IMR-90 (cell line): ENCODE measurements at regions not wholly inside any gene's neighbourhood (a gene's known extent, or its start where the extent isn't known, plus 50 kb on each side); places are given as distances from the start of the nearest gene placed in this dataset.

Source experiments
- ATAC-seq: fragments of 200-7000 bp; cut with Tn5 transposase; 2 replicates; pipeline ENCODE4 v1.9.1; 2020; ENCODE audit warnings: low read depth, mild to moderate bottlenecking, moderate library complexity
- BruUV-seq: library from RNA; stranded (reverse); fragments of 400-500 nt; replicated peaks from 2 replicates; lab custom pipeline; 2021; lab: Mats Ljungman, UMichigan
- CTCF ChIA-PET: fragments of 300-600 bp; formaldehyde crosslinking; extraction: SDS; loops from one replicate; lab custom pipeline; 2021; ENCODE audit warnings: antibody characterized with exemption; lab: Yijun Ruan, JAX
- POLR2A ChIA-PET: fragments of 300-600 bp; sonication (Branson Sonifier 250); formaldehyde crosslinking; loops from one replicate; lab custom pipeline; 2022; ENCODE audit warnings: antibody characterized with exemption; ENCODE audit not compliant: unreplicated experiment; lab: Charles Lee
- DNase-seq: peaks from one replicate; pipeline ENCODE4 v3.0.0; 2013
- H2AFZ ChIP-seq: replicated peaks from 2 replicates; pipeline ENCODE3; 2013; ENCODE audit warnings: low read length, mild to moderate bottlenecking; ENCODE audit not compliant: poor library complexity
- H2AK5ac ChIP-seq: 2 replicates; pipeline ENCODE4 v1.6.1; 2013; ENCODE audit warnings: low read depth, low read length, inconsistent platforms
- H2AK9ac ChIP-seq: replicated peaks from 2 replicates; pipeline ENCODE3; 2013; ENCODE audit warnings: mild to moderate bottlenecking, low read depth, low read length, moderate library complexity; ENCODE audit not compliant: poor library complexity
- H2BK120ac ChIP-seq: 2 replicates; pipeline ENCODE4 v1.6.1; 2013; ENCODE audit warnings: low read depth, low read length, inconsistent platforms
- H2BK15ac ChIP-seq: 3 replicates; pipeline ENCODE4 v1.6.1; 2013; ENCODE audit warnings: low read depth, low read length, inconsistent platforms
- H2BK20ac ChIP-seq: 2 replicates; pipeline ENCODE4 v1.6.1; 2013; ENCODE audit warnings: low read depth, mild to moderate bottlenecking, inconsistent platforms, low read length, moderate library complexity
- H2BK5ac ChIP-seq: 2 replicates; pipeline ENCODE4 v1.6.1; 2013; ENCODE audit warnings: mild to moderate bottlenecking, low read depth, low read length, inconsistent platforms; ENCODE audit not compliant: poor library complexity, severe bottlenecking
- H3K14ac ChIP-seq: replicated peaks from 2 replicates; pipeline ENCODE4 v1.6.1; 2013; ENCODE audit warnings: low read depth, low read length, inconsistent platforms
- H3K18ac ChIP-seq: 2 replicates; pipeline ENCODE4 v1.6.1; 2013; ENCODE audit warnings: low read depth, low read length, control low read depth
- H3K23ac ChIP-seq: 2 replicates; pipeline ENCODE4 v1.6.1; 2013; ENCODE audit warnings: low read depth, low read length, inconsistent platforms
- H3K27ac ChIP-seq: 2 replicates; pipeline ENCODE4 v1.5.1; 2013; ENCODE audit warnings: mild to moderate bottlenecking, control low read depth, low read length; ENCODE audit not compliant: insufficient read depth
- H3K27me3 ChIP-seq: 2 replicates; pipeline ENCODE4 v1.6.1; 2013; ENCODE audit warnings: low read length; ENCODE audit not compliant: control insufficient read depth, insufficient read depth
- H3K36me3 ChIP-seq: 2 replicates; pipeline ENCODE4 v1.6.1; 2013; ENCODE audit warnings: low read length, mixed read lengths; ENCODE audit not compliant: control insufficient read depth, insufficient read depth
- H3K4ac ChIP-seq: 2 replicates; pipeline ENCODE4 v1.6.1; 2013; ENCODE audit warnings: low read depth, low read length, inconsistent platforms
- H3K4me1 ChIP-seq: 2 replicates; pipeline ENCODE4 v1.6.1; 2013; ENCODE audit warnings: low read length, mixed read lengths; ENCODE audit not compliant: control insufficient read depth, insufficient read depth
- H3K4me2 ChIP-seq: 2 replicates; pipeline ENCODE4 v1.6.1; 2013; ENCODE audit warnings: low read depth, mild to moderate bottlenecking, control low read depth, low read length, moderate library complexity
- H3K4me3 ChIP-seq: 2 replicates; pipeline ENCODE4 v1.5.1; 2013; ENCODE audit warnings: low read depth, mild to moderate bottlenecking, control low read depth, low read length, moderate library complexity; ENCODE audit not compliant: insufficient read depth
- H3K56ac ChIP-seq: 2 replicates; pipeline ENCODE4 v1.6.1; 2013; ENCODE audit warnings: low read length, inconsistent platforms; ENCODE audit not compliant: insufficient read depth; ENCODE audit errors: extremely low read depth
- H3K79me1 ChIP-seq, 2 experiments: 2 replicates each; pipeline ENCODE4 v1.6.1; 2013; ENCODE audit warnings: low read length in 2 of 2, inconsistent platforms in 1 of 2, low read depth in 1 of 2
- H3K9ac ChIP-seq: 2 replicates; pipeline ENCODE4 v1.6.1; 2013; ENCODE audit warnings: low read depth, low read length, control low read depth
- H3K9me1 ChIP-seq: 2 replicates; pipeline ENCODE4 v1.6.1; 2013; ENCODE audit warnings: low read length, inconsistent platforms; ENCODE audit not compliant: insufficient read depth
- H3K9me3 ChIP-seq: 2 replicates; pipeline ENCODE4 v1.6.1; 2013; ENCODE audit warnings: low read length; ENCODE audit not compliant: control insufficient read depth, insufficient read depth
- H4K20me1 ChIP-seq: 2 replicates; pipeline ENCODE4 v1.6.1; 2013; ENCODE audit warnings: low read length, inconsistent platforms; ENCODE audit not compliant: insufficient read depth
- H4K5ac ChIP-seq: 2 replicates; pipeline ENCODE4 v1.6.1; 2013; ENCODE audit warnings: mild to moderate bottlenecking, low read depth, low read length, control low read depth
- H4K8ac ChIP-seq, 2 experiments: 2 replicates each; pipeline ENCODE4 v1.6.1; 2013; ENCODE audit warnings: low read depth in 2 of 2, low read length in 2 of 2, control low read depth in 1 of 2, inconsistent platforms in 1 of 2
- H4K91ac ChIP-seq: 2 replicates; pipeline ENCODE4 v1.6.1; 2013; ENCODE audit warnings: low read depth, low read length, inconsistent platforms; ENCODE audit not compliant: insufficient read depth
- BHLHE40 ChIP-seq: fragments of 150-350 bp; IDR thresholded peaks from 2 replicates; pipeline ENCODE4 v1.6.1; 2016; ENCODE audit warnings: mild to moderate bottlenecking, low read depth, low read length
- CEBPB ChIP-seq: IDR thresholded peaks from 2 replicates; pipeline ENCODE4 v1.6.1; 2012; ENCODE audit warnings: low read depth, low read length, improper control_type of control experiment
- CHD1 ChIP-seq: IDR thresholded peaks from 2 replicates; pipeline ENCODE4 v1.6.1; 2012; ENCODE audit warnings: low read depth, low read length, improper control_type of control experiment
- FOS ChIP-seq: fragments of 150-350 bp; IDR thresholded peaks from 2 replicates; pipeline ENCODE4 v1.6.1; 2016; ENCODE audit warnings: low read depth, low read length
- MAFK ChIP-seq: IDR thresholded peaks from 2 replicates; pipeline ENCODE4 v1.6.1; 2012; ENCODE audit warnings: low read depth, low read length, improper control_type of control experiment
- MAZ ChIP-seq: IDR thresholded peaks from 2 replicates; pipeline ENCODE4 v1.6.1; 2012; ENCODE audit warnings: low read depth, mild to moderate bottlenecking, low read length, improper control_type of control experiment, moderate library complexity, borderline replicate concordance
- MXI1 ChIP-seq: IDR thresholded peaks from 2 replicates; pipeline ENCODE4 v1.6.1; 2012; ENCODE audit warnings: low read depth, mild to moderate bottlenecking, low read length, moderate library complexity, borderline replicate concordance
- NFE2L2 ChIP-seq: fragments of 150-350 bp; IDR thresholded peaks from 2 replicates; pipeline ENCODE4 v1.6.1; 2016; ENCODE audit warnings: low read depth, mild to moderate bottlenecking, low read length
- POLR2A ChIP-seq: IDR thresholded peaks from 2 replicates; pipeline ENCODE4 v1.6.1; 2012; ENCODE audit warnings: mild to moderate bottlenecking, low read depth, low read length
- RAD21 ChIP-seq: IDR thresholded peaks from 2 replicates; pipeline ENCODE4 v1.6.1; 2012; ENCODE audit warnings: low read length, improper control_type of control experiment
- RCOR1 ChIP-seq: IDR thresholded peaks from 2 replicates; pipeline ENCODE4 v1.6.1; 2012; ENCODE audit warnings: mild to moderate bottlenecking, low read length, improper control_type of control experiment; ENCODE audit not compliant: insufficient replicate concordance
- RFX5 ChIP-seq: IDR thresholded peaks from 2 replicates; pipeline ENCODE4 v1.8.0; 2012; ENCODE audit warnings: low read depth, mild to moderate bottlenecking, low read length, moderate library complexity
- SMC3 ChIP-seq: fragments of 150-350 bp; IDR thresholded peaks from 2 replicates; pipeline ENCODE4 v1.6.1; 2016; ENCODE audit warnings: low read depth, mild to moderate bottlenecking, antibody characterized with exemption, low read length, moderate library complexity
- WGBS, 2 experiments: methylation state at CpG; one replicate each; pipeline versions ENCODE4 v1.1.5 to v1.1.7; 2013; ENCODE audit warnings: missing lambda C conversion rate in 2 of 2; ENCODE audit not compliant: insufficient read length in 1 of 2; ENCODE audit errors: extremely low coverage in 2 of 2; 5-methylcytosine and 5-hydroxymethylcytosine counted together
- dilution Hi-C: fragments of 300-500 bp; cut with HindIII; formaldehyde crosslinking; loops from one replicate; pipeline ENCODE4 v1.14.3; 2018; ENCODE audit warnings: low sequenced_read_pairs; ENCODE audit not compliant: unreplicated experiment
- in situ Hi-C: fragments of 300-500 bp; cut with MboI; formaldehyde crosslinking; loops from 3 replicates; pipeline ENCODE4 v1.14.3; 2019; ENCODE audit warnings: low sequenced_read_pairs, inconsistent platforms, mixed read lengths
- intact Hi-C: fragments of 100-400 bp; cut with micrococcal nuclease; formaldehyde crosslinking; loops from 2 replicates; pipeline ENCODE4 v1.10.0; 2022
- TF ChIP-seq, protein P1 (sequence below): conservative IDR thresholded peaks from 2 replicates; pipeline ENCODE4 v1.5.1; 2012; ENCODE audit warnings: mild to moderate bottlenecking, low read depth, low read length, improper control_type of control experiment
- TF ChIP-seq, protein P2 (sequence below): fragments of 150-350 bp; IDR thresholded peaks from 2 replicates; pipeline ENCODE4 v1.6.1; 2017; ENCODE audit warnings: mild to moderate bottlenecking, antibody characterized with exemption, low read length, low read depth
- TF ChIP-seq, protein P3 (sequence below): fragments of 150-350 bp; IDR thresholded peaks from 2 replicates; pipeline ENCODE4 v1.6.1; 2016; ENCODE audit warnings: low read depth, mild to moderate bottlenecking, low read length, moderate library complexity, borderline replicate concordance

DNA sequence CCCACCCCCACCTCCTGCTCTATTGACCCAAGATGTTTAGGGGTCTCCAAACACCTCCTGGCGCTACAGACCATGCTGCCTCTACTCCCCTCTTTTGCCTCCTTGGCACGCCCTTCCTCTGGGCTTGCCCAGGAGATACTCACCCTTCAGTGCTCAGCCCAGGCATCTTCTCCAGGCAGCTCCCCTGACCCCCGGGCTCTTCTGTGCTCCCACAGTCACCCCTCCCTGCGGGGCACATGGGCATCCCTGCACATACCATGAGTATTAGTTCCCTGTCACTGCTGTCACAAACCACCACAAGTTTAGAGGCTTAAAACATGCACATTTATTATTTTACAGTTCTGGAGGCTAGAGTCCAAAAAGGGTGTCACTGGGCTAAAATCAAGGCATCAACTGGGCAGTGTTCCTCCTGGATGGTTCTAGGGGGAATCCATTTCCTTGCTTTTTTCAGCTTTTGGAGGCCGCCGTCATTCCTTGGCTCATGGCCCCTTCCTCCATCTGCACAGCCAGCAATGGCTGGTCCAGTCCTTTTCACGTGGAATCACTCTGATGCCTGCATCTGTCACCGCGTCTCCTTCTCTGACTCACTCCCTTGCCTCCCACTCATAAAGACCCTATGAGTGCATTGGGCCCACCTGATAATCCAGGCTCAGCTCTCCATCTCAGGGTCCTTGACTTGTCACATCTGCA, 230.4 kb upstream of the COPS8 start:
- Histone ChIP-seq H3K79me1 (no peaks in the 10 kb centered on the region), H2BK120ac (no peak overlapping the region), H2BK5ac (no peak overlapping the region), H3K23ac (no peak overlapping the region), H3K9me3 (no peaks in the 10 kb centered on the region), H2BK20ac (no peak overlapping the region), H3K4me2 (no peak overlapping the region), H2AFZ (no peak overlapping the region), H2BK15ac (no peak overlapping the region), H3K27me3 (peaks cover 7% of the 10 kb centered on the region; the same call in 1 of the 2 replicates), H3K56ac (no peak overlapping the region), H3K18ac (no peak overlapping the region), H3K4me1 (no peaks in the 10 kb centered on the region), H3K27ac (no peak overlapping the region), H3K14ac (no peak overlapping the region), H4K5ac (no peak overlapping the region), H3K4ac (no peak overlapping the region), H3K36me3 (no peaks in the 10 kb centered on the region), H3K4me3 (no peak overlapping the region), H4K8ac (no peak overlapping the region), H4K91ac (no peak overlapping the region), H2AK5ac (no peak overlapping the region), H2AK9ac (no peak overlapping the region), H3K9me1 (no peaks in the 10 kb centered on the region), H4K20me1 (no peaks in the 10 kb centered on the region), H3K9ac (no peak overlapping the region)
- DNase-seq (no peak), ATAC-seq (no peak)
- no peak for TF ChIP-seq CHD1
- TF ChIP-seq CEBPB = no peak
- no peak for TF ChIP-seq RFX5
- TF ChIP-seq POLR2A = no peak
- TF ChIP-seq RAD21 = no peak
- no peak for TF ChIP-seq FOS
- TF ChIP-seq RCOR1 = no peak
- TF ChIP-seq, protein P1, sequence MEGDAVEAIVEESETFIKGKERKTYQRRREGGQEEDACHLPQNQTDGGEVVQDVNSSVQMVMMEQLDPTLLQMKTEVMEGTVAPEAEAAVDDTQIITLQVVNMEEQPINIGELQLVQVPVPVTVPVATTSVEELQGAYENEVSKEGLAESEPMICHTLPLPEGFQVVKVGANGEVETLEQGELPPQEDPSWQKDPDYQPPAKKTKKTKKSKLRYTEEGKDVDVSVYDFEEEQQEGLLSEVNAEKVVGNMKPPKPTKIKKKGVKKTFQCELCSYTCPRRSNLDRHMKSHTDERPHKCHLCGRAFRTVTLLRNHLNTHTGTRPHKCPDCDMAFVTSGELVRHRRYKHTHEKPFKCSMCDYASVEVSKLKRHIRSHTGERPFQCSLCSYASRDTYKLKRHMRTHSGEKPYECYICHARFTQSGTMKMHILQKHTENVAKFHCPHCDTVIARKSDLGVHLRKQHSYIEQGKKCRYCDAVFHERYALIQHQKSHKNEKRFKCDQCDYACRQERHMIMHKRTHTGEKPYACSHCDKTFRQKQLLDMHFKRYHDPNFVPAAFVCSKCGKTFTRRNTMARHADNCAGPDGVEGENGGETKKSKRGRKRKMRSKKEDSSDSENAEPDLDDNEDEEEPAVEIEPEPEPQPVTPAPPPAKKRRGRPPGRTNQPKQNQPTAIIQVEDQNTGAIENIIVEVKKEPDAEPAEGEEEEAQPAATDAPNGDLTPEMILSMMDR = no peak
- TF ChIP-seq, protein P2, sequence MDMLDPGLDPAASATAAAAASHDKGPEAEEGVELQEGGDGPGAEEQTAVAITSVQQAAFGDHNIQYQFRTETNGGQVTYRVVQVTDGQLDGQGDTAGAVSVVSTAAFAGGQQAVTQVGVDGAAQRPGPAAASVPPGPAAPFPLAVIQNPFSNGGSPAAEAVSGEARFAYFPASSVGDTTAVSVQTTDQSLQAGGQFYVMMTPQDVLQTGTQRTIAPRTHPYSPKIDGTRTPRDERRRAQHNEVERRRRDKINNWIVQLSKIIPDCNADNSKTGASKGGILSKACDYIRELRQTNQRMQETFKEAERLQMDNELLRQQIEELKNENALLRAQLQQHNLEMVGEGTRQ = no peak
- no peak for TF ChIP-seq MXI1
- TF ChIP-seq NFE2L2 = no peak
- no peak for TF ChIP-seq BHLHE40
- TF ChIP-seq, protein P3, sequence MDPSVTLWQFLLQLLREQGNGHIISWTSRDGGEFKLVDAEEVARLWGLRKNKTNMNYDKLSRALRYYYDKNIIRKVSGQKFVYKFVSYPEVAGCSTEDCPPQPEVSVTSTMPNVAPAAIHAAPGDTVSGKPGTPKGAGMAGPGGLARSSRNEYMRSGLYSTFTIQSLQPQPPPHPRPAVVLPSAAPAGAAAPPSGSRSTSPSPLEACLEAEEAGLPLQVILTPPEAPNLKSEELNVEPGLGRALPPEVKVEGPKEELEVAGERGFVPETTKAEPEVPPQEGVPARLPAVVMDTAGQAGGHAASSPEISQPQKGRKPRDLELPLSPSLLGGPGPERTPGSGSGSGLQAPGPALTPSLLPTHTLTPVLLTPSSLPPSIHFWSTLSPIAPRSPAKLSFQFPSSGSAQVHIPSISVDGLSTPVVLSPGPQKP = no peak
- TF ChIP-seq SMC3 = no peak
- TF ChIP-seq MAZ = no peak
- TF ChIP-seq MAFK = no peak
- WGBS, 2 experiments = 61% methylated on average over 4 of the region's 9 CpGs; no CpG with 5 or more reads in 1 of the 2 experiments
- in situ Hi-C loops (no loop called here), intact Hi-C loops (no loop called here), dilution Hi-C loops (no loop called here)
- no TSS peak for BruUV-seq
- CTCF ChIA-PET = no interaction called here
- POLR2A ChIA-PET = no interaction called here
